Smooth muscle cell (in vitro differentiated cells): ENCODE measurements at regions not wholly inside any gene's neighbourhood (a gene's known extent, or its start where the extent isn't known, plus 50 kb on each side); places are given as distances from the start of the nearest gene placed in this dataset.

Experiments
- DNase-seq: peaks from one replicate; lab custom pipeline; 2025; ENCODE audit not compliant: unreplicated experiment; lab: John Stamatoyannopoulos, UW
- H2AFZ ChIP-seq: fragments of 200-600 bp; sonication (generic); 2 replicates; pipeline ENCODE4 v1.6.0; 2016; ENCODE audit warnings: antibody characterized with exemption, low read depth, mild to moderate bottlenecking
- H3F3A ChIP-seq: fragments of 200-600 bp; sonication (generic); 2 replicates; pipeline ENCODE4 v1.6.0; 2017; ENCODE audit warnings: antibody characterized with exemption, low read depth
- H3K27ac ChIP-seq: fragments of 200-600 bp; sonication (generic); 2 replicates; pipeline ENCODE4 v1.5.1; 2016; ENCODE audit warnings: low read depth, mild to moderate bottlenecking
- H3K27me3 ChIP-seq: fragments of 200-600 bp; sonication (generic); 2 replicates; pipeline ENCODE4 v1.6.1; 2016; ENCODE audit warnings: low read depth, mild to moderate bottlenecking
- H3K36me3 ChIP-seq: fragments of 200-600 bp; sonication (generic); 2 replicates; pipeline ENCODE4 v1.5.1; 2016; ENCODE audit warnings: low read depth
- H3K4me1 ChIP-seq: fragments of 200-600 bp; sonication (generic); 2 replicates; pipeline ENCODE4 v1.5.1; 2016; ENCODE audit warnings: low read depth
- H3K4me2 ChIP-seq: fragments of 200-600 bp; sonication (generic); 2 replicates; pipeline ENCODE4 v1.6.0; 2016; ENCODE audit warnings: mild to moderate bottlenecking
- H3K4me3 ChIP-seq: fragments of 200-600 bp; sonication (generic); 2 replicates; pipeline ENCODE4 v1.5.1; 2016; ENCODE audit warnings: mild to moderate bottlenecking
- H3K79me2 ChIP-seq: fragments of 200-600 bp; sonication (generic); 2 replicates; pipeline ENCODE4 v1.6.0; 2016; ENCODE audit warnings: low read depth, mild to moderate bottlenecking
- H3K9ac ChIP-seq: fragments of 200-600 bp; sonication (generic); 2 replicates; pipeline ENCODE4 v1.6.0; 2016; ENCODE audit warnings: low read depth
- H3K9me3 ChIP-seq: fragments of 200-600 bp; sonication (generic); replicated peaks from 2 replicates; pipeline ENCODE4 v1.5.1; 2016; ENCODE audit warnings: low read depth
- H4K20me1 ChIP-seq: fragments of 200-600 bp; sonication (generic); 2 replicates; pipeline ENCODE4 v1.6.0; 2016; ENCODE audit warnings: low read depth
- CTCF ChIP-seq: fragments of 200-600 bp; sonication (generic); IDR thresholded peaks from 2 replicates; pipeline ENCODE4 v1.5.1; 2017; ENCODE audit warnings: borderline replicate concordance, mild to moderate bottlenecking, antibody characterized with exemption; ENCODE audit not compliant: insufficient read depth, poor library complexity, severe bottlenecking
- WGBS: methylation state at CpG from one replicate; pipeline ENCODE4 v1.1.7; 2016; ENCODE audit warnings: low lambda C conversion rate; 5-methylcytosine and 5-hydroxymethylcytosine counted together

DNA sequence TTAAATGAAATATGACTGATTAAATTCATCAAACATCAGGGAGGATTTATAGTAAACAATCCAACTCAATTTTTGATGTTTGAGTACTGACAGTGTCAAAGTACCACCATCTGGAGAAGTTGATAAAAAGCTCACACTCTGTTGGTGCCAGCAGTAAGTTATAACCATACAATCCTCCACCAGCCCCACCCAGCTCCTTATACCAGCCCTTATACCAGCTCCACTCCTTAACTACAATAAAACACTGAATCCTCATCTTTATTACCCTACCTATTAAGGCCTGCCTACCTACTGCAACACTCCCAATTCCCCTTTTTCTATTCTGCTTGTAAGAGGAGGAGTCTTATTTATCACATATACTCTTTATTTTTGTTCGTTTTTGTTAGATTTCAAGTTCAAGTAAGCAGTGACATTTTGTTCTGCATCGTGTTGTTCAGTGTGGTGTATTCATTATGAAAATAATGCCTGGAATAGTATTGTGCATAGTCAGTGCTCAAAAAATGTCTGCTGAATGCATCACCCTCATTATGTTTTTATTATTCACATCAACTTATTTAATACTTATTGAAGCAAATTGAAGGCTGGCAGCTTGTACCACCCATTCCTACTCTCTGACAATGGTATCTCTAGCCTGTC is 954.7 kb upstream of the ADGRB3 start:
- no peaks in the 10 kb centered on the region for H3K9me3 ChIP-seq
- H2AFZ ChIP-seq, result no peak overlapping the region
- DNase-seq, result no peak
- TF ChIP-seq CTCF, result no peak
- no peak overlapping the region for H3K9ac ChIP-seq
- H3F3A ChIP-seq, result no peaks in the 10 kb centered on the region
- WGBS, result 73% methylated on average over 2 of the region's 2 CpGs
- no peak overlapping the region for H3K27ac ChIP-seq
- no peak overlapping the region for H3K4me2 ChIP-seq
- no peaks in the 10 kb centered on the region for H3K79me2 ChIP-seq
- H3K4me3 ChIP-seq, result no peak overlapping the region
- no peaks in the 10 kb centered on the region for H3K4me1 ChIP-seq
- no peaks in the 10 kb centered on the region for H4K20me1 ChIP-seq
- H3K36me3 ChIP-seq, result no peaks in the 10 kb centered on the region
- no peaks in the 10 kb centered on the region for H3K27me3 ChIP-seq

- Histone ChIP-seq H3K27ac (no peak overlapping the region), H3K9me3 (no peaks in the 10 kb centered on the region), H3K27me3 (no peaks in the 10 kb centered on the region), H2AFZ (no peak overlapping the region), H3K4me2 (no peak overlapping the region), H3K4me1 (no peaks in the 10 kb centered on the region), H4K20me1 (no peaks in the 10 kb centered on the region), H3K79me2 (no peaks in the 10 kb centered on the region), H3K36me3 (no peaks in the 10 kb centered on the region), H3K9ac (no peak overlapping the region), H3K4me3 (no peak overlapping the region), H3F3A (no peaks in the 10 kb centered on the region)
- DNase-seq, result no peak
- TF ChIP-seq CTCF, result no peak
- 88% methylated on average over 3 of the region's 3 CpGs for WGBS
Observed at GRCh38 chr6:67679566-67680296, 955.4 kb upstream of the ADGRB3 start.

GRCh38 chr6:67676892-67677291 is 958.2 kb upstream of the ADGRB3 start:
- no peak overlapping the region for H3K4me3 ChIP-seq
- H3K9me3 ChIP-seq, result no peaks in the 10 kb centered on the region
- H2AFZ ChIP-seq, result no peak overlapping the region
- no peak for DNase-seq
- H3K79me2 ChIP-seq, result no peaks in the 10 kb centered on the region
- H3K4me1 ChIP-seq, result no peaks in the 10 kb centered on the region
- no peak overlapping the region for H3K9ac ChIP-seq
- H3F3A ChIP-seq, result no peaks in the 10 kb centered on the region
- no peaks in the 10 kb centered on the region for H3K27me3 ChIP-seq
- 97% methylated on average over 1 of the region's 1 CpG for WGBS
- no peak overlapping the region for H3K27ac ChIP-seq
- no peaks in the 10 kb centered on the region for H4K20me1 ChIP-seq
- no peak overlapping the region for H3K4me2 ChIP-seq
- H3K36me3 ChIP-seq, result no peaks in the 10 kb centered on the region
- TF ChIP-seq CTCF, result no peak
